RWPE1 (cell line): ENCODE measurements at regions not wholly inside any gene's neighbourhood (a gene's known extent, or its start where the extent isn't known, plus 50 kb on each side); places are given as distances from the start of the nearest gene placed in this dataset.

Source experiments
- CTCF ChIA-PET: fragments of 350-600 bp; sonication (Branson Sonifier 250); formaldehyde crosslinking; extraction: SDS; loops from one replicate; lab custom pipeline; 2021; lab: Yijun Ruan, JAX
- POLR2A ChIA-PET: fragments of 400-600 bp; formaldehyde crosslinking; extraction: SDS; loops from one replicate; lab custom pipeline; 2020; ENCODE audit warnings: antibody characterized with exemption; ENCODE audit not compliant: low non-redundant PET; lab: Yijun Ruan, JAX
- DNase-seq: peaks from one replicate; pipeline ENCODE4 v3.0.0; 2012; ENCODE audit warnings: low spot score
- H3K27ac ChIP-seq: fragments of 450-650 bp; 2 replicates; pipeline ENCODE4 v1.5.1; 2017
- CTCF ChIP-seq: fragments of 450-650 bp; conservative IDR thresholded peaks from 2 replicates; pipeline ENCODE4 v1.5.1; 2017; ENCODE audit warnings: low read depth, mild to moderate bottlenecking

DNA sequence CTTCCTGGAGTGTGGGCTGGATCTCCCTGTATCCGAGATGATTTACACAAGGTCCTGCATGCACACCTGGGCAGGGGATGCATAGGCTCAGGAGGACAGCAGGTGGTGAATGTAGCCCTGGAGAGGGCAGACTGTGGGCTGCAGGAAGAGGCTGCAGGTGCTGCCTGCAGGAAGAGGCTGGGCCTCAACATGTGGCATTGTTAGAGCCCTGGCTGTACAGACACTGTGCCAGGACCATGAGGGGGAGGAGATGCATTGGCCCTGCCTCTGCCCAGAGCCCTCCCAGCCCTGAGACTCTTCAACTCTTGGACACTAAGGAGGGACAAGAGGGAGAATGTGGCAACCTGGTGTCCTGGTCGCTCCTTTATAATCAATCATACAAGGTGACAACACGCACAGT, 392.8 kb downstream of the TNS1 start:
- ChIA-PET CTCF (no interaction called here), POLR2A (no interaction called here)
- DNase-seq = no peak

DNA sequence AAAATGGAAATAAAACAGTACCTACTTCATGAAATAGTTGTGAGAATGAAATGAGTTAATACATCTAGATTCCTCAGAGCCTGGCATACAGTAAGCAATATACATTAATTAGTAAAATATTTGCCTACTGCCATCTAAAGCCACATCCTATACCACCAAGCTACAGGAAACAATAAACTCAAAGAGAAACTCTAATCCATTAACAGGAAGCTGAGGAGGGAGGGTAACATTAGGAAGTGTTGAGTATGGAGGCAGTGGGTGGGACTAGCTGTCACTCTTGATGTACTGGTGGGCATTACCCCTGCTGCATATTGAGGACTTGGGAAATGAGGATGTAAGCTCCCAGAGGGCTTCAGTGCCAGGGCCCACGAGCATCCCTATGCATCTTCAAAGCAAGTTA, 396.5 kb downstream of the TNS1 start:
- POLR2A ChIA-PET = no interaction called here
- CTCF ChIA-PET = no interaction called here
- no peak for TF ChIP-seq CTCF
- DNase-seq = no peak
- no peak overlapping the region for H3K27ac ChIP-seq

More for the DNA sequence above, 392.8 kb downstream of the TNS1 start:
- H3K27ac ChIP-seq = no peak overlapping the region
- no peak for TF ChIP-seq CTCF

DNA sequence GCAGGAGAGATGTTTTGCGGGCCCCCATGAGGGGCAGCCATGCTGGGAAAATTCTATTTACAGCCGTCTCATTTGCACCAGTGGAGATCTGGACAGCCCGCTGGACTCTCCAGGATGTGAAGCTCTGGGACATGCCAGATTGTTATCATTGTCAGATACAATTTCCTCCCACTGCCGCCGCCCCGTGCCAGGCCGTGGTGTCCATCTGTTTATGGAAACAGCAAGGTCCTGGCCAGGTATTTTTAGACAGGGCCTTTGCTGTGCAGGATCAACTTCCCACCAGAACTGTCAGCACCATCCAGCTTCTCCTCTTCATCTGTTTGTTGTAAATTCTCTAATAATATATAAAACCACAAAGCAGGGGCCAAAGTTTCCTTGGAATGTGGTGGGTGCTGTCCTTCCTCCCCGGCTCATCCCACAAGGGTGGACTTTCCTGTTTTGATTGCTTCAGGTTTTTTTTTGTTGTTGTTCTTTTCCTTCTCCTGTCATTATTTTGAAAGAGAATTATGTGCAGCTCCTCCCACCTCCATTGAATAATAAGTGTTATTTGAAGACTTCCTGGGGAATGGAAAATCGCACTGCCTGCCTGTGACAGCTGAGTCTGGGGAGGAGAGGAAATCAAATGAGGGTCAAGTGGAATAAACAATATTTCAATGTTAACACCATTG, 398.1 kb downstream of the TNS1 start:
- no peak overlapping the region for H3K27ac ChIP-seq
- ChIA-PET POLR2A (no interaction called here), CTCF (no interaction called here)
- DNase-seq = no peak
- TF ChIP-seq CTCF = no peak

- ChIA-PET POLR2A (no interaction called here), CTCF (no interaction called here)
- no peak overlapping the region for H3K27ac ChIP-seq
- no peak for DNase-seq
- TF ChIP-seq CTCF = no peak
Observed at GRCh38 chr2:217601601-217602000, 401.2 kb downstream of the TNS1 start.

DNA sequence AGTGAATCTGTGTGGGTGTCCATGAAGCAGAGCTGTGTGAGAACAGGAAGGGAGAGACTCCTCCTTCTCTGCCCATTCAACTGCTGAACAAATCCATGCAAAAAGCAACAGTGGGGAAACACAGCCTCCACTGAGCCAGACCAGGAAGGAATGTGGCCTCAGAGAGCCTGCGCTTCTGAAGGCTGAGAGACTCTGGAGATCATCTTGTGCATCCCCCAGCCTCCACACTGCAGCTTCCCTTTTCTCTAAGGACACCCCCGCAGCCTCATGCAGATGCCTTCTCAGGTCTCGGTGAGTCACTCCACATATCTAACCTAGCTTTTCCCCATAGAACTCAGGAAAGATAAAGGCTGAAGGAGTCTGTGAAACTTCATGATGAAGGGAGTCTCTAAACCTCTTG, 402.9 kb downstream of the TNS1 start:
- no peak for DNase-seq
- ChIA-PET POLR2A (no interaction called here), CTCF (no interaction called here)
- TF ChIP-seq CTCF = no peak
- no peak overlapping the region for H3K27ac ChIP-seq

- POLR2A ChIA-PET = no interaction called here
Observed at GRCh38 chr2:217597681-217598080, 405.1 kb downstream of the TNS1 start.

More at GRCh38 chr2:217597681-217598080, 405.1 kb downstream of the TNS1 start:
- no peak overlapping the region for H3K27ac ChIP-seq
- no peak for DNase-seq
- CTCF ChIA-PET = no interaction called here
- no peak for TF ChIP-seq CTCF
